Erythroblast (primary cell): ENCODE measurements at regions not wholly inside any gene's neighbourhood (a gene's known extent, or its start where the extent isn't known, plus 50 kb on each side); places are given as distances from the start of the nearest gene placed in this dataset.
A peak's percentile ranks its signal among the peaks of the same experiment; 100 is the strongest.

Experiments used
- DNase-seq, 2 experiments: peaks; one replicate each; lab custom pipeline; 2025; lab: John Stamatoyannopoulos, UW
- GATA1 ChIP-seq: IDR thresholded peaks from 2 replicates; pipeline ENCODE4 v1.6.1; 2011; ENCODE audit warnings: low read depth, mild to moderate bottlenecking, control low read depth, low read length, moderate library complexity
- POLR2A ChIP-seq: IDR thresholded peaks from 2 replicates; pipeline ENCODE4 v1.6.1; 2011; ENCODE audit warnings: mild to moderate bottlenecking, low read length

DNA sequence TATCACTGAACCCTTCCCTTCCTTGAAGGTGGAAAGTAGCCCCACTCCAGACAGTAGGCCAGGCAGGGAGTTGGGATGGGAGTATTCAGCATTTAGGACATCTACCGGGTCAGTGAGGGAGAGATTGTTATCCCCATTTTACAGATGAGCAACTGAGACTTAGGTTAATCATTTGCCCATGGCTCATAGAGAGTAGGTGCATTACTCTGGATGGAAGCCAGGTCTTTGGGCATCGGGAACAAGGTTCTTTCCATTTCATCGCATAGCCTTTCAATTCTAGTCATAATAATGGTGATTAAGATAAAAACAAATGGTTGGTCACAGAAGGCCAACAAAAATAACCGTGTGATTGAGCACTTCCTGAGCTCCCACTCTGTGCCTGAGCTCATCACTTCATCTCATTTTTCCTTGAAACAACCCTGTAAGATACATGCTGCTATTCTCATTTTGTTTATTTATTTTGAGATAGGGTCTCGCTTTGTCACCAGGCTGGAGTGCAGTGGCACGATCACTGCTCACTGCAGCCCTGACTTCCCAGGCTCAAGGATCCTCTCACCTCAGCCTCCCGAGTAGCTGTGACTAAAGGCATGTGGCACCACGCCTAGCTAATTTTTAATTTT lies 64.8 kb downstream of the NAV1 start:
- TF ChIP-seq GATA1 (no peak), POLR2A (no peak)
- DNase-seq, result no peak

- TF ChIP-seq GATA1 (no peak), POLR2A (no peak)
- no peak for DNase-seq
Measured at GRCh38 chr1:201605385-201606010, 66.6 kb downstream of the NAV1 start.

DNA sequence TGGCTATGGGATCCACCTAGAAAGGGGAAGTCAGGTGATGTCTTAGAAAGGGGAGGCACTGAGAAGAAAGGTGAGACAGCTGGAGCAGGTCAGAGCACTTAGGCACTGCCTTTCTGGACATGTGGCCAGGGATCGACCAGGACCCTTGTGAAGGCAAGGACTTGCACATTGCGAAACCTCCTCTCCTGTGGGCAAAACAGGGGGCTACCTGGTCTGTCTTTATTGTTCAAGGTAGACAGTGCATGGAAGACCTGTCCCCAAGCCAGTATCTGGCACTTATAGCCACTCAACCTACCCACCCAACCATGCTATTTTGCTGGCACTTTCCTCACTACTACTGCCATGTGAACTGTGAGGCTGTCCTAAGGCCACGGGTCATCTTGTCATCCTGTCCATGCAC lies 67.2 kb downstream of the NAV1 start:
- no peak for TF ChIP-seq GATA1
- no peak for TF ChIP-seq POLR2A
- DNase-seq, result no peak

DNA sequence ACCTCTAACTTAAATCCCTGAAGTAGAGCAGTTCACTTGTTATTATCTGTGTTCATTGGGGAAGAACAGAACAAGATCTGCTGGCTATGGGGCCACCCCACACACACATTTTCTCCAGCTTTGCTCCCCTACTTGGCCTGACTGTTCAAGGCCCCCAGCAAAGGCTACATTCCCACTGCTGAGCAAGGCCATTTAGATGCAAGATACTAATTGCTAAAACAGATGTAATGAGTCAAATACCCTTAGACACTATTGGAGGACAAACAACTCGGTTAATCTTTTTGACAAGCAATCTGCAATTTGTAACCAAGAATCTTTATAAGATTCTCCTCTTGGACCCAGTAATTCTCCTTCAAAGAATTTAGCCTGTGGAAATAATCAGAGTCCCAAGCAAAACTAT lies 67.7 kb downstream of the NAV1 start:
- no peak for DNase-seq
- TF ChIP-seq GATA1 (no peak), POLR2A (no peak)

- TF ChIP-seq POLR2A, result no peak
- TF ChIP-seq GATA1, result no peak
- DNase-seq, result no peak
Measured at GRCh38 chr1:201608635-201609395, 69.9 kb downstream of the NAV1 start.

DNA sequence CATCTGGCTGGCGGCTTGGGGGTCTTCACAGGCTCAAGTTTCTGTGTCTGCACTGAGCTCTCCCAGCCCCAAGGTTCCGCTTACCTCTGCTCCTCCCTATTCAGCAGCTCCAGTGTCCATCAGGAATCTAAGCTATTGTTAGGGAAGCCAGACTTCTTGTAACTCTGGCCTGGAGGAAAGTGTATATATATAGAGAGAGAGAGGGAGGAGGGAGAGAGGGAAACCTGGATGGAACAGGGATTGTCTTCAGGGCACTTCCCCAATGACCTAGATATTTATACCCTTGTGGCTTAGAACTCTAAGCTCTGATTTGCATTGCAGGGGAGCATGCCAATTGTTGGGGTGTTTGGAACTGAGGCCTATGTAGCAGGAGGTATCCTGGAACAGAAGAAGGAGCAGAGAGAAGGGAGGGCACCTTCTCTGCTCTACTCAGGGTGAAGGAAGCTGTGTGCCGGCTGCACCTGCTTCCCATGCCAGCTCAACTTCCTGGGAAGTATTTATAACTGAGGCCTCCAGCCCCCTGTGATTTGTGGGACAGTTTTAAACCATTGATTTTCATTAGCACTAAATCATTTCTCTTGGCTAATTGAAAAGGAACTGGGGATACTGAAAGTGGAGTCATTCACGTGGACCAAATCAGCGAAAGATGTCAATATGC lies 70.9 kb downstream of the NAV1 start:
- TF ChIP-seq POLR2A (no peak), GATA1 (no peak)

GRCh38 chr1:201610858-201611257 lies 71.9 kb downstream of the NAV1 start:
- TF ChIP-seq POLR2A (no peak), GATA1 (no peak)
- DNase-seq, result no peak

More for the DNA sequence above, 70.9 kb downstream of the NAV1 start:
- no peak for DNase-seq

DNA sequence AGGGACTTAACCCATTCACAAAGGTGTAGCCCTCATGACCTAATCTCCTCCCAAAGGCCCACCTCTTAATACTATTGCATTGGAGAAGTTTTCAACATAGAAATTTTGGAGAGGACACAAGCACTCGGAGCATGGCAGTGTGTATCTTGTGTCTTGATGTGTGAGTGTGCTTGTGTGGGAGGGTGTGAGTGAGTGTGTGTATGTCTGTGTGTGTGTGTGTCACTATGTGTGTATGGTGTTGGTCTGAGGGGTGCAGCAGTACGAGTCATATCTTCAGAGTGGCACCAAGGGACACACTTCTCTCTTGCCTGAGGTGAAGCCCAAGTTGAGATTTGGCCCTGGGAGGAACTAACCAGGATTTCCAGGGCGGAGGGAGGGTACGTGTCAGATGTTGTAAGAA lies 73.7 kb downstream of the NAV1 start:
- TF ChIP-seq POLR2A, result no peak
- TF ChIP-seq GATA1, result no peak
- no peak for DNase-seq

DNA sequence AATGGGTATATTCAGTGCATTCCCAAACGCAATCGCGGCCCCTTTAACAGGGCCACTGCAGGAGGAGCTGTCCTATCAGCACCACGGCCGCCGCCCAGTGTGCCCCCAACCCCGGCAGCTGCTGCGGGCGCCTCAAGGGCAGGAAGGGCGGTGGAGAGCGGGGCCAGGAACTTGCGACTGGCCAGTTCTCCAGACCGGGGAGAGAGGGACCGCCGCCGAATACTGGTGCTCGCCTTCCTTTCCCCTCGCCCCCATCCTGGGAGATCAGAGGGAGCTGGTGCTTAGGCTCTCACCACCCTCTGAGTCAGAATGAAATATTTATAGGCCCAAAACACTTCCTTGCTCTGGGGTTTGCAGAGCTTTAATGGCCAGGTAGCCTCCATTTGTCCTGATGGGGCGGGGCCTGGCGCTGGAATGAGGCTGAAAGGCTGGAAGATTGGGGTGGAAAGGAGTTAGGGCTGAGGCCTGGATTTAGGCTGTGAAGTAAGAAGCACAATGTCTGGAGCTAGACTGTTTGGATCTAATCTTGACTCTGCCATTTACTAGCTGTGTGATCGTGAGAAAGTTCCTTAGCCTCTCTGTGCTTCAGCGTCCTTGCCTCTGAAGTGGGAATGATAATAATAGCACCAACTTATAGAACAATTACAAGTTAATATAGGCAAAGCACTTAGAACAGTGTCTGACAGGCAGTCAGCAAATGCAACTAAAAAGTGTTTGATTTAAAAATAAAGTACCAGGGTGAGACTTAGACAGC lies 75.5 kb downstream of the NAV1 start:
- no peak for TF ChIP-seq GATA1
- no peak for TF ChIP-seq POLR2A
- DNase-seq, result peak; percentile 15 to 19

DNA sequence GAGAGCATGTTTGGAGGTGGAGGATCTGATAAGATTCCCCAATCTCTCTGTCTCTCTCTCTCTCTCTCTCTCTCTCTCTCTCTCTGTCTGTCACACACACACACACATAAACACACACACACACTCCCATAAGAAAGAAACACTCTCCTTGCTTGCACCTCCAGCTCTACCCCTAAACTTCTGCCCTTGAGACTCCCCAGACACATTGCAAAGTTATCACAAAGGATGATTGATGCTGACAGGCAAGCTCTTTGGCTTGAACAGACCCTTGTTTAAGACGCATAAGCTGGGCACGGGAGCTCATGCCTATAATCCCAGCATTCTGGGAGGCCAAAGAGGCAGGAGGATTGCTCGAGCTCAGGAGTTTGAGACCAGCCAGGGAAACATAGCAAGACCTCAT lies 78.2 kb downstream of the NAV1 start:
- no peak for DNase-seq
- TF ChIP-seq GATA1 (no peak), POLR2A (no peak)

GRCh38 chr1:201618389-201618788 lies 79.5 kb downstream of the NAV1 start:
- no peak for TF ChIP-seq GATA1
- TF ChIP-seq POLR2A, result no peak
- DNase-seq, result no peak

DNA sequence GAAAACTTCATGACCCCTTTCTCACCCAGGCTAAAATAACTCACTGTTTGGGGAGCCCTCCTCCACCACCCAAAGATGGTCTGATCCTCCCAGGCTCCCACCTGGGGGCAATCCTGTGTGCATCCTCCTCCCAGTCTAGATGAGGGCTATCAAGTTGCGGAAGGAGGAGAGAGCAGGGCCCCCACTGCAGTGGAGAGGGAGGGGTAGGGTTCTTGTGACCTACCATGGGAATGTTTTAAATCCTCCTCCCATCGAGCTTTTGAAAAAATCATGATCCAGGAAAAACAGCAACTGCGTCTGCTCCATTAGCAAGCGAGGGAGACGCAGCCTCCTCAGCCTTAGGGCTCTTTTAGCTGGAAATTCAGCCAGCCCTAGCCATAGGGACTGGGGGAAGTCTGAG lies 80.0 kb downstream of the NAV1 start:
- DNase-seq, result no peak
- no peak for TF ChIP-seq POLR2A
- no peak for TF ChIP-seq GATA1

DNA sequence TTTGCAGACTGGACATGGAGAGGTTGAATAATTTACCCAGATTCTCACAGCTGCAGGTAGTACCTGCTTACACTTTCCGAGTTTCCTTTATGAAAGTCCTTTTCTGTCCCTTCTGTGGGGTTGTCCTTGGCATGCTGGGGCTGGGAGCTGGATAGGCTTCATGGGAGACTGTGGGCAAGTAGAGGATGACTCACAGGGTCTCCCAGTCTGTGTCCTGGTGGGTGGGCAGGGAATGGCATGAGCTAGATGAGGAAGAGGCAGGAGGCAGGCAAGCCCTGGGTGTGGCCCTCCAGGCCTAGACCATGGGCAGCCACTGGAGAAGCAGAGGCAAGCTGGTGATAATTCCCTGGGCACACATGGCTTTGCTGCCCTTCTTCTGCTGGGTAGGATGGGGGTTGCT lies 80.6 kb downstream of the NAV1 start:
- TF ChIP-seq GATA1, result no peak
- no peak for TF ChIP-seq POLR2A
- no peak for DNase-seq
